ENCODE measurements at regions not wholly inside any gene's neighbourhood (a gene's known extent, or its start where the extent isn't known, plus 50 kb on each side); places are given as distances from the start of the nearest gene placed in this dataset.

DNA sequence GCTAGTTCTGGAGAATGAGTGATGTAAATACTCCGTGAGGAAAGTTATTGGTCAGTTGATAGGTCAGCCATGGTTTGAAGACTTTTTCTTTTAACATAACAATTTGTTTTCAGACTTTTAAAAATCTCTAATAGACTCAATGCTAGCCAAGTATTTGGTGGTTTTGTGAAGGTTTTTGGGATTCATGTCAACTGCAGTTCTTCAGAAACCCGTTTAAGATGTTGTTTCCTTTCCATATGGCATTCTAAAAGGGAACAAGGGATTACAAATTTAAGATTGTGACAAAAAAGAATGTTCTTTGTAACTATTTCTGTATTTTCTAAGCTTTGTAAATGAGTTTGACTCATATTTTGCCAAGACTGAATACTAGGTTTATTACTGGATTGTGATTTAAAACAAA, 281.7 kb upstream of the COL8A1 start:
- Histone ChIP-seq H3K4me1 (ENCODE audit: insufficient read depth, low read length) (no peaks in the 10 kb centered on the region), H3T11ph (ENCODE audit: low read length) (no peak overlapping the region), H3K56ac (ENCODE audit: insufficient read length, low read depth, low read length) (no peak overlapping the region), H3K79me1 (ENCODE audit: insufficient read depth, low read depth, low read length, poor library complexity, severe bottlenecking) (no peaks in the 10 kb centered on the region), H3K14ac (ENCODE audit: insufficient read depth, low read length) (no peak overlapping the region), H3K23ac (ENCODE audit: insufficient read length, low read depth, low read length) (no peak overlapping the region), H3K27me3 (ENCODE audit: insufficient read depth, low read length) (no peaks in the 10 kb centered on the region), H3K9me3 (ENCODE audit: control insufficient read depth, low read depth, low read length) (no peaks in the 10 kb centered on the region), H4K20me1 (ENCODE audit: control insufficient read depth, insufficient read depth, insufficient read length) (no peaks in the 10 kb centered on the region), H4K5ac (ENCODE audit: insufficient read length, low read depth, low read length) (no peak overlapping the region), H2AFZ (ENCODE audit: low read length) (no peak overlapping the region), H2BK15ac (ENCODE audit: low read depth, low read length) (no peak overlapping the region), H2BK5ac (ENCODE audit: insufficient read length, low read length) (no peak overlapping the region), H3K27ac (ENCODE audit: insufficient read length, low read depth, low read length) (no peak overlapping the region), H2BK120ac (ENCODE audit: low read depth, low read length, poor library complexity, severe bottlenecking) (no peak overlapping the region), H2AK5ac (ENCODE audit: insufficient read length, low read length) (no peak overlapping the region), H3K4me2 (ENCODE audit: insufficient read depth, insufficient read length, low read length) (no peak overlapping the region), H3K79me2 (ENCODE audit: insufficient read depth, low read length) (no peaks in the 10 kb centered on the region), H2BK12ac (ENCODE audit: insufficient read length, low read depth, low read length) (no peak overlapping the region), H3K23me2 (ENCODE audit: insufficient read length, low read depth, low read length, poor library complexity, severe bottlenecking) (no peaks in the 10 kb centered on the region), H3K4ac (ENCODE audit: low read depth, low read length) (no peak overlapping the region), H3K18ac (ENCODE audit: insufficient read length, low read depth, low read length) (no peak overlapping the region), H2BK20ac (ENCODE audit: low read depth, low read length, poor library complexity, severe bottlenecking) (no peak overlapping the region), H3K9ac (ENCODE audit: extremely low read depth, insufficient read length, low read length) (no peak overlapping the region), H4K8ac (replicated peaks; ENCODE audit: insufficient read length, low read depth, low read length) (no peak overlapping the region), H4K91ac (ENCODE audit: insufficient read length, low read depth, low read length) (no peak overlapping the region)
- Mint-ChIP-seq H3K4me1 (no peaks in the 10 kb centered on the region), H3K9me3 (no peaks in the 10 kb centered on the region; a peak in 1 of 5 replicates), H3K27me3 (ENCODE audit: low read depth) (no peaks in the 10 kb centered on the region), H3K36me3 (ENCODE audit: insufficient read depth in 1 of 3, low read depth in 3 of 3) (no peaks in the 10 kb centered on the region), H3K4me3 (no peak overlapping the region), H3K27ac (no peak overlapping the region)
- WGBS (ENCODE audit: extremely low coverage, insufficient read length, low lambda C conversion rate) = no CpG with 5 or more reads among the region's 2 CpGs
- TF ChIP-seq, protein P1, sequence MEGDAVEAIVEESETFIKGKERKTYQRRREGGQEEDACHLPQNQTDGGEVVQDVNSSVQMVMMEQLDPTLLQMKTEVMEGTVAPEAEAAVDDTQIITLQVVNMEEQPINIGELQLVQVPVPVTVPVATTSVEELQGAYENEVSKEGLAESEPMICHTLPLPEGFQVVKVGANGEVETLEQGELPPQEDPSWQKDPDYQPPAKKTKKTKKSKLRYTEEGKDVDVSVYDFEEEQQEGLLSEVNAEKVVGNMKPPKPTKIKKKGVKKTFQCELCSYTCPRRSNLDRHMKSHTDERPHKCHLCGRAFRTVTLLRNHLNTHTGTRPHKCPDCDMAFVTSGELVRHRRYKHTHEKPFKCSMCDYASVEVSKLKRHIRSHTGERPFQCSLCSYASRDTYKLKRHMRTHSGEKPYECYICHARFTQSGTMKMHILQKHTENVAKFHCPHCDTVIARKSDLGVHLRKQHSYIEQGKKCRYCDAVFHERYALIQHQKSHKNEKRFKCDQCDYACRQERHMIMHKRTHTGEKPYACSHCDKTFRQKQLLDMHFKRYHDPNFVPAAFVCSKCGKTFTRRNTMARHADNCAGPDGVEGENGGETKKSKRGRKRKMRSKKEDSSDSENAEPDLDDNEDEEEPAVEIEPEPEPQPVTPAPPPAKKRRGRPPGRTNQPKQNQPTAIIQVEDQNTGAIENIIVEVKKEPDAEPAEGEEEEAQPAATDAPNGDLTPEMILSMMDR (conservative IDR thresholded peaks at IDR 0.05) = no peak
- no peak for DNase-seq
